SU-DHL-6 (cell line): ENCODE measurements at regions not wholly inside any gene's neighbourhood (a gene's known extent, or its start where the extent isn't known, plus 50 kb on each side); places are given as distances from the start of the nearest gene placed in this dataset.

Experiments
- CTCF ChIP-seq: fragments of 200-600 bp; sonication (generic); IDR thresholded peaks from one replicate; pipeline ENCODE4 v1.5.1; 2017; ENCODE audit warnings: antibody characterized with exemption, mild to moderate bottlenecking, low read length, moderate library complexity; ENCODE audit not compliant: insufficient read depth, poor library complexity, severe bottlenecking
- EZH2phosphoT487 ChIP-seq: fragments of 200-600 bp; sonication (generic), shearing (Covaris generic); conservative IDR thresholded peaks from 2 replicates; pipeline ENCODE4 v1.6.1; 2018; ENCODE audit warnings: mild to moderate bottlenecking, antibody characterized with exemption, low read length, moderate library complexity, mixed read lengths

- TF ChIP-seq CTCF = no peak
- no peak for TF ChIP-seq EZH2phosphoT487
These were observed 160.3 kb downstream of the VAPA start for GRCh38 chr18:10074110-10074509.
